Activated naive CD8-positive, alpha-beta T cell treated with anti-CD3 and anti-CD28 coated beads, Interleukin-2, amount 10 ng/mL, durations not matched to agents 7 days and 5 days (primary cell): ENCODE measurements at regions not wholly inside any gene's neighbourhood (a gene's known extent, or its start where the extent isn't known, plus 50 kb on each side); places are given as distances from the start of the nearest gene placed in this dataset.

ENCODE experiments used
- ATAC-seq: fragments of 150-1000 bp; cut with Tn5 transposase; one replicate; pipeline ENCODE4 v1.10.0; 2021; ENCODE audit warnings: low read depth, moderate library complexity
- POLR2A ChIA-PET: fragments of 350-600 bp; sonication (Branson Sonifier 250); formaldehyde crosslinking; loops from one replicate; lab custom pipeline; 2021; ENCODE audit warnings: antibody characterized with exemption; lab: Charles Lee
- DNase-seq: peaks from one replicate; pipeline ENCODE4 v3.0.0; 2021
- H3K27ac Mint-ChIP-seq: one replicate; pipeline ENCODE4 v1.8.0; 2022; ENCODE audit warnings: mild to moderate bottlenecking, mixed read lengths
- H3K27me3 Mint-ChIP-seq: one replicate; pipeline ENCODE4 v1.8.0; 2022; ENCODE audit warnings: mild to moderate bottlenecking, moderate library complexity, mixed read lengths
- H3K36me3 Mint-ChIP-seq: one replicate; pipeline ENCODE4 v1.8.0; 2021; ENCODE audit warnings: mild to moderate bottlenecking, mixed read lengths
- H3K4me1 Mint-ChIP-seq: one replicate; pipeline ENCODE4 v1.8.0; 2021; ENCODE audit warnings: mixed read lengths
- H3K4me3 Mint-ChIP-seq: one replicate; pipeline ENCODE4 v1.8.0; 2022; ENCODE audit warnings: mild to moderate bottlenecking, moderate library complexity, mixed read lengths
- H3K9me3 Mint-ChIP-seq: one replicate; pipeline ENCODE4 v1.8.0; 2021; ENCODE audit warnings: mixed read lengths

- POLR2A ChIA-PET, result no interaction called here
- H3K4me3 Mint-ChIP-seq, result no peak overlapping the region
- no peak for ATAC-seq
- H3K36me3 Mint-ChIP-seq, result no peaks in the 10 kb centered on the region
- H3K9me3 Mint-ChIP-seq, result no peaks in the 10 kb centered on the region
- no peaks in the 10 kb centered on the region for H3K4me1 Mint-ChIP-seq
- H3K27ac Mint-ChIP-seq, result no peak overlapping the region
- H3K27me3 Mint-ChIP-seq, result peaks cover 46% of the 10 kb centered on the region
- no peak for DNase-seq
These were observed 123.9 kb upstream of the SASH1 start for GRCh38 chr6:148218542-148219258.

GRCh38 chr6:148221196-148221979, 121.2 kb upstream of the SASH1 start:
- POLR2A ChIA-PET, result no interaction called here
- DNase-seq (no peak), ATAC-seq (no peak)
- Mint-ChIP-seq H3K27me3 (peaks cover 35% of the 10 kb centered on the region), H3K4me1 (no peaks in the 10 kb centered on the region), H3K4me3 (no peak overlapping the region), H3K27ac (no peak overlapping the region), H3K9me3 (no peaks in the 10 kb centered on the region), H3K36me3 (no peaks in the 10 kb centered on the region)

- H3K4me3 Mint-ChIP-seq, result no peak overlapping the region
- no peak for ATAC-seq
- no peak for DNase-seq
These were observed 120.3 kb upstream of the SASH1 start for GRCh38 chr6:148222376-148222775.

GRCh38 chr6:148222846-148223245, 119.8 kb upstream of the SASH1 start:
- POLR2A ChIA-PET, result no interaction called here
- peaks cover 44% of the 10 kb centered on the region for H3K27me3 Mint-ChIP-seq
- ATAC-seq, result no peak

More at GRCh38 chr6:148222376-148222775, 120.3 kb upstream of the SASH1 start:
- H3K27ac Mint-ChIP-seq, result no peak overlapping the region
- no peaks in the 10 kb centered on the region for H3K36me3 Mint-ChIP-seq
- H3K4me1 Mint-ChIP-seq, result no peaks in the 10 kb centered on the region
- POLR2A ChIA-PET, result no interaction called here
- no peaks in the 10 kb centered on the region for H3K9me3 Mint-ChIP-seq
- H3K27me3 Mint-ChIP-seq, result peaks cover 41% of the 10 kb centered on the region

GRCh38 chr6:148223424-148223842, 119.2 kb upstream of the SASH1 start:
- H3K4me3 Mint-ChIP-seq, result no peak overlapping the region
- POLR2A ChIA-PET, result no interaction called here
- ATAC-seq, result no peak
- no peaks in the 10 kb centered on the region for H3K4me1 Mint-ChIP-seq
- H3K9me3 Mint-ChIP-seq, result no peaks in the 10 kb centered on the region
- H3K27me3 Mint-ChIP-seq, result peaks cover 41% of the 10 kb centered on the region
- no peak overlapping the region for H3K27ac Mint-ChIP-seq
- no peaks in the 10 kb centered on the region for H3K36me3 Mint-ChIP-seq
- no peak for DNase-seq

More at GRCh38 chr6:148222846-148223245, 119.8 kb upstream of the SASH1 start:
- Mint-ChIP-seq H3K4me1 (no peaks in the 10 kb centered on the region), H3K9me3 (no peaks in the 10 kb centered on the region), H3K4me3 (no peak overlapping the region), H3K36me3 (no peaks in the 10 kb centered on the region), H3K27ac (no peak overlapping the region)
- DNase-seq, result no peak

GRCh38 chr6:148225871-148226270, 116.8 kb upstream of the SASH1 start:
- Mint-ChIP-seq H3K27me3 (peaks cover 26% of the 10 kb centered on the region), H3K4me1 (no peaks in the 10 kb centered on the region), H3K4me3 (no peak overlapping the region), H3K36me3 (no peaks in the 10 kb centered on the region), H3K27ac (no peak overlapping the region), H3K9me3 (no peaks in the 10 kb centered on the region)
- POLR2A ChIA-PET, result no interaction called here
- DNase-seq (no peak), ATAC-seq (no peak)

GRCh38 chr6:148226284-148226683, 116.4 kb upstream of the SASH1 start:
- Mint-ChIP-seq H3K36me3 (no peaks in the 10 kb centered on the region), H3K4me1 (no peaks in the 10 kb centered on the region), H3K4me3 (no peak overlapping the region), H3K27ac (no peak overlapping the region), H3K27me3 (peaks cover 24% of the 10 kb centered on the region), H3K9me3 (no peaks in the 10 kb centered on the region)
- ATAC-seq (no peak), DNase-seq (no peak)
- POLR2A ChIA-PET, result no interaction called here

GRCh38 chr6:148231572-148231971, 111.1 kb upstream of the SASH1 start:
- DNase-seq (no peak), ATAC-seq (no peak)
- POLR2A ChIA-PET, result no interaction called here
- Mint-ChIP-seq H3K27me3 (peaks cover 25% of the 10 kb centered on the region), H3K4me3 (no peak overlapping the region), H3K4me1 (no peaks in the 10 kb centered on the region), H3K36me3 (no peaks in the 10 kb centered on the region), H3K27ac (no peak overlapping the region), H3K9me3 (no peaks in the 10 kb centered on the region)

- H3K9me3 Mint-ChIP-seq, result no peaks in the 10 kb centered on the region
- ATAC-seq, result no peak
- H3K27ac Mint-ChIP-seq, result no peak overlapping the region
- H3K4me3 Mint-ChIP-seq, result no peak overlapping the region
- H3K4me1 Mint-ChIP-seq, result no peaks in the 10 kb centered on the region
- peaks cover 17% of the 10 kb centered on the region for H3K27me3 Mint-ChIP-seq
- H3K36me3 Mint-ChIP-seq, result no peaks in the 10 kb centered on the region
- DNase-seq, result no peak
- POLR2A ChIA-PET, result no interaction called here
These were observed 107.2 kb upstream of the SASH1 start for GRCh38 chr6:148235446-148235845.

GRCh38 chr6:148238713-148239112, 103.9 kb upstream of the SASH1 start:
- Mint-ChIP-seq H3K36me3 (no peaks in the 10 kb centered on the region), H3K9me3 (no peaks in the 10 kb centered on the region), H3K27me3 (peaks cover 12% of the 10 kb centered on the region), H3K4me3 (no peak overlapping the region), H3K4me1 (no peaks in the 10 kb centered on the region), H3K27ac (no peak overlapping the region)
- DNase-seq, result no peak
- POLR2A ChIA-PET, result no interaction called here
- no peak for ATAC-seq

- H3K27me3 Mint-ChIP-seq, result peaks cover 12% of the 10 kb centered on the region
- H3K36me3 Mint-ChIP-seq, result no peaks in the 10 kb centered on the region
- DNase-seq (no peak), ATAC-seq (no peak)
- no peak overlapping the region for H3K4me3 Mint-ChIP-seq
- no peaks in the 10 kb centered on the region for H3K4me1 Mint-ChIP-seq
- no peak overlapping the region for H3K27ac Mint-ChIP-seq
- POLR2A ChIA-PET, result no interaction called here
- no peaks in the 10 kb centered on the region for H3K9me3 Mint-ChIP-seq
These were observed 103.4 kb upstream of the SASH1 start for GRCh38 chr6:148239215-148239614.

- no peak for ATAC-seq
- no peaks in the 10 kb centered on the region for H3K9me3 Mint-ChIP-seq
- H3K36me3 Mint-ChIP-seq, result no peaks in the 10 kb centered on the region
- H3K4me3 Mint-ChIP-seq, result no peak overlapping the region
- DNase-seq, result no peak
- no peaks in the 10 kb centered on the region for H3K4me1 Mint-ChIP-seq
- peaks cover 8% of the 10 kb centered on the region for H3K27me3 Mint-ChIP-seq
- POLR2A ChIA-PET, result no interaction called here
- H3K27ac Mint-ChIP-seq, result no peak overlapping the region
These were observed 102.7 kb upstream of the SASH1 start for GRCh38 chr6:148239801-148240460.

GRCh38 chr6:148240461-148240840, 102.2 kb upstream of the SASH1 start:
- Mint-ChIP-seq H3K9me3 (no peaks in the 10 kb centered on the region), H3K4me1 (no peaks in the 10 kb centered on the region), H3K27ac (no peak overlapping the region), H3K4me3 (no peak overlapping the region), H3K27me3 (peaks cover 8% of the 10 kb centered on the region), H3K36me3 (no peaks in the 10 kb centered on the region)
- POLR2A ChIA-PET, result no interaction called here
- ATAC-seq (no peak), DNase-seq (no peak)
